HG02970 (cell line): ENCODE measurements at regions not wholly inside any gene's neighbourhood (a gene's known extent, or its start where the extent isn't known, plus 50 kb on each side); places are given as distances from the start of the nearest gene placed in this dataset.

ENCODE experiments used
- ATAC-seq: cut with Tn5 transposase; IDR thresholded peaks from one replicate; pipeline ENCODE4 v1.9.1; 2021; ENCODE audit warnings: mild to moderate bottlenecking, moderate library complexity, moderate number of reproducible peaks; ENCODE audit not compliant: unreplicated experiment, low FRiP score

DNA sequence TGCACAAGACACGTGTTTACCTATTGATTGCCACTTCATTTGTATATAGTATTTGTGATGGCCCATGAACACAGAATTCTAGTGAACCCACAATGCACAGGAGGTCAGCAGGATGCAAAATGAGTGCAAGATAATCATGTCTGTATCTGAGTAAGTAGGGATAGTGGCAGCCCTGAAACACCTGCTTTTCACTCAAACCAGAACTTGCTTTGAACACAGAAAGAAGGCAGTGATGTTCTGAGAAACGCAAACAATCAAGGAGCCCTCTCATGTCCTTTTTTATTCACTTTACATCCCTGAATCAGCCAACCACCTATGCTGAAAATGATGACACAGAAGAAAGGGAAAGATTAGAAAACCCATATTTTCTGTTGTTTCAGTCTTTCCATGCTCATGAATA, 170.4 kb upstream of the AVPR1A start:
- no peak for ATAC-seq

DNA sequence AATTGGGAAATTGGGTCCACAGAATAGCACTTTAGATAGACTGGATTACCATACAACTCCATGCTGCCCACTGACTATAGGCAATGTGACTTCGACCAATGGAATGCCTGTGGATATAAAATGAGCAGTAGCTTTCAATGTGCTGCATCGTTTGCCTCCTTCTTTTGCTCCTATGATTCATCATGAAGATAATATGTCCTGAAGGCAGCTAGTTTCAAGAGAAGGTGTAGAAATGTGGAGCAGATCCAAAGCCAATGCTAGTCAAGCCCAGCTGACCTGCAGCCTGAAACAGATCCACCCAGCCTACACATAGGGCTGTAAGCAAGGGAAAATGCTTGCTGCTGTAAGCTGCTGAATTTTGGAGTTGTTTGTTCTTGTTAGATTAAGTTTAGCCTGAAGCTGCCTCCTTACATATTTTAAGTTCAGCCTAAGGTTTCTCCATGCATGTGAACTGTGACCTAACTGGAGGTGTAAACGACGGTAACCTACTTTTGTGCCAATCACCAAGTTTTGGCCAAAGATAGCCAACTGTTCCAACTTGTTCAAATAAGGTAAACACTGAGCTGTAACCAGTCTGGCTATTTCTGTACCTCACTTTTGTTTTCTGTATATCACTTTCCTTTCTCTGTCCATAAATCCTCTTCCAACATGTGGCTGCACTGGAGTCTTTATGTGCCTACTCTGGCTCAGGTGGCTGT, 169.1 kb upstream of the AVPR1A start:
- no peak for ATAC-seq

DNA sequence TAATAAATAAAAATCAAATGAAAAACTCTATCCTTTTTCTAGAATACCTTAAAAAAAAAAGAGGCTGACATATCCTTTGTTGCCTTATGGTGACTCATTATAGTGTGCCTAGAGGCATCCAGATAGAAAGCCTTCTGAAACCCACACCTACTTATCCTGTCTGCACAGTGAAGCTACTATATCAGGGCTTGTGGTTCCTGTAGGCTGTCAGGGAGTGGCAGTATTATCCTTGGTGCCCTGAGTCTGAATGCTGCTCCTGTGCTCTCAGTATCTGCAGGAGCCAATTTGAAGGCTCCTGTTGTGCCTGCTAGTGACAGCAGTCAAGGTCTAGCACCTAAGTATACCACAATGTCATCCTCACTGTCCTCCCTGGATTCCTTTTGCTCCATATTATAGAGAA, 168.4 kb upstream of the AVPR1A start:
- no peak for ATAC-seq

DNA sequence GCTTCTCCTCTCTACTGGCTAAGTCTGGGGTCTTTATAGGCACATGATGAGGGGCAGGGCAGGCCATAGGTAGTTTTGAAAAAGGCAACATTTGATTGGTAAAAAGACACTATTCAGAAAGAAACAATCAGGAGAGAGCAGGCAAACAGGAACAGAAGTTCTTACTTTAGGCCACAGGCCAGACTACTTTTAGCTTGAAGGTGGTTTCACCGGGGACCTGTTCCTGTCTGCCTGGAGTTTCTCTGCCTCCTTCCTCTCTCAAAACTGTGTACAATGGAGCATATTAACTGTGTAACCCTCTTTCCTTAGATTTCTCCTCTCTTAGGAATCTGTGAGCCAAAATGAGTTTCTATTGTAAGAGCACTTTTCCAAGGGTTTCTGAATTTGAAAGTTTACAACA, 167.9 kb upstream of the AVPR1A start:
- no peak for ATAC-seq

DNA sequence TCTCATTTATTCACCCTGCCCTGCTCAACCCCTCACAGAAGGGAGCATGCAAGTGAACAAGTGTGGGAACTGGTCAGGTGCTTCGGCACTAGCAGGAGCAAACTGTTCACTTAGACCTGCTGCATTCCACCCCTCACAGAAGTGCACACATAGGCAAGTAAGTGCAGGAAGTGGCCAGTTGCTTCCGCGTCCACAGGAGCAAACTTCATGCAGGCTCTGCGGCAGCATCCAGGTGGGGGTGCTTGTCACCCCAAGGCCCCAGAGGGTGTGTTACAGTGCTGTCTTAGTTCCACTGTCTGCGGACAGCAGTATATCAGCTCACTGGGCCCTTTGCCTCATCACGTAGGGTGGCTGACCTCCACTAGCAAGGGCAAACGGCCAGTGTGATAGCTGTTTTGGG, 167.3 kb upstream of the AVPR1A start:
- ATAC-seq, result no peak

DNA sequence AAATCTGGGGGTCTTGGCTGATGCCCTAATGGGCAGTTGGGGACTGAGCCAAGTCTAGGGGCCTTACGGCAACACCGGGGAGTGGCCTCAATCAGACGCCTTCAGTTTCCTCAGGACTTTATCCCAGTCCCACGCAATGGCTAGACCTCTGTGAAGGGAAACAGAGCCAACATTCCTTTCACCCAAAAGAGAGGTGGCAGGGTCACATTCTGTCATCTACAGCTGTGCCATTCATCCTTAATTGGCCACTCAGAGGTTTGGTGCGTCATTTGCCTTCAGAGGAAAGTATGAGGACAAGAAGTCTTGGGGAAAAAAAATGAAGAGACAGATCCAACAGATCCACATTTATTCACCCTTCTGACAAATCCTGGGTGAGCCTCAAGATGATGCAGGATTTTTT, 166.9 kb upstream of the AVPR1A start:
- no peak for ATAC-seq

DNA sequence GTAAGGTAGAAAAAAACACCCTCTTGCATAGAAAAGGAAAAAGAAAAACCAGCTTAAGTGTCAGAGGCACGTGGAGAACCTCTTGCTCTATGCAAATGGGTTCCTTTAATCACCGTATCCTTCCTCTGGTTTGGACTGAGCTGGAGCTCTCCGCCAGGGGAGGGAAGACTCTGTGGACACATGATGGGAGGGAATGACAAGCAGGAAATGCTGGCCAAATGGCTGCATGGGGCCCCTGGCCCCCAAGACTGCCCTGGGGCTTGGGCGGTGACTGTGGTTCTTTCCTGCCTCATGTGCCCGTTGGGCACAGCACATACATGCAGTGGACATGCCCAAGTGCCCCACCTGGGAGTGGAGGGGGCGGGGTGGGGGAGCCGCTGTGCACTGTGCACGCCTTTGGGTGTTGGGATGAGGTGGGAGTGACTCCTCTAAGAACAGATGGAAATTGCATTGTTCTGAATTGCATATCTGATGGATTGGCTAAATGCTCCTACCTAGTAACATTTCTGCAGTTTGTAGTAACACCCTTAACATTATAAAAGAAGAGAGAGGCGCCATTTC, 166.4 kb upstream of the AVPR1A start:
- ATAC-seq, result no peak

DNA sequence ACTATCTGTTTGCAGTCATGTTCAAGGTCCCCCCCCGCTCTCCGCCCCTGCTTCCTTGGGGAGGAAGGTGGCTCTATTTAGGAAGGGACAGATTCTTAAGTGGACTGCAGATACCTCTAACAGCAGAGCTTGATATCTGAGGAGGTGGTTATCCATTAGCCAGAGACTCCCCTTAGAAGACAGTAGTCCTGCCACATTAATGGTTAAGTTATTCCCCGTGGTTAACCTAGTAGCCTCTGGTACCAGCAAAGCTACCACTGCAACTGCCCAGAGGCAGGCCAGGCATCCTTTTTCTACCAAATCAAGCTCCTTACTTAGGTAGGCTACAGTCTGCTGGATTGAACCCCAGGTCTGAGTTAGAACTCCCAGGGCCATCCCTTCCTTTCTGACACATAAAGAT, 162.1 kb upstream of the AVPR1A start:
- no peak for ATAC-seq

DNA sequence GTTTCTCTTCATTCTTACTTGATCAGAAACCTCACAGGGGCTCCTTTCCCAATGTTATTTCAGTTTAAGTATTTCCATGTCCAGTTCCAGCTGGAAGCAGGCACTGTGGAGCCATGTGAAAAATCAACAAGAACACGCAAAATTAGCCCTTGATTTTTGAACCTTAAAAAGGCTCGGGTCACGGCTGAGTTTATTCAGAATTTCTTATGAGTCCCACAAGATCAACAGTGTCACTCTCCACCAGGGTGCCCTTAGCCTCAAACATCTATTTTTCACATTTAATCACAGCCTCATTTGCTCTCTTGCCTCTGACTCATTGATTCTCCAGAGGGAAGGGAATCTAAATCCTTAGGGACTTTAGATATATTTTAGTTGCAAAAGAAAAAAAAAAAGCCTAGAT, 157.7 kb upstream of the AVPR1A start:
- no peak for ATAC-seq

DNA sequence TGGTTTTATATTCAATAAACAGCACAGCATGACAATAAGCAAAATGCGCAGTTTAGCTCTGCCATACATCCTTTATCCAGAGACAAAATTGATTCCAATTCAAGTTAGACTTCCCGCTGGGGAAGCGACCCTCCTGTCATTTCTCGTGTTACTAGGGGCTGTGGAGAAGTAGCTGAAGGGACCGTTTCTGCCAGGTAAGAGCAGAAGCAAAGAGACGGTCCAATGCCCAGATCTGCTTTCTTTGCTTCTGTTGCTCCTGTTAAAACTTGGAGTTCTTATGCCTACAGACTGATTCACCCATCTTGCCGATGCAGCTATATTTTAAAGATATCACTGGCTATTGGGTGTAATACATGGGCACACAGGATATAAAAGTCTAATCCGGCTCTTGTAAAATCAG, 156.8 kb upstream of the AVPR1A start:
- ATAC-seq, result no peak

DNA sequence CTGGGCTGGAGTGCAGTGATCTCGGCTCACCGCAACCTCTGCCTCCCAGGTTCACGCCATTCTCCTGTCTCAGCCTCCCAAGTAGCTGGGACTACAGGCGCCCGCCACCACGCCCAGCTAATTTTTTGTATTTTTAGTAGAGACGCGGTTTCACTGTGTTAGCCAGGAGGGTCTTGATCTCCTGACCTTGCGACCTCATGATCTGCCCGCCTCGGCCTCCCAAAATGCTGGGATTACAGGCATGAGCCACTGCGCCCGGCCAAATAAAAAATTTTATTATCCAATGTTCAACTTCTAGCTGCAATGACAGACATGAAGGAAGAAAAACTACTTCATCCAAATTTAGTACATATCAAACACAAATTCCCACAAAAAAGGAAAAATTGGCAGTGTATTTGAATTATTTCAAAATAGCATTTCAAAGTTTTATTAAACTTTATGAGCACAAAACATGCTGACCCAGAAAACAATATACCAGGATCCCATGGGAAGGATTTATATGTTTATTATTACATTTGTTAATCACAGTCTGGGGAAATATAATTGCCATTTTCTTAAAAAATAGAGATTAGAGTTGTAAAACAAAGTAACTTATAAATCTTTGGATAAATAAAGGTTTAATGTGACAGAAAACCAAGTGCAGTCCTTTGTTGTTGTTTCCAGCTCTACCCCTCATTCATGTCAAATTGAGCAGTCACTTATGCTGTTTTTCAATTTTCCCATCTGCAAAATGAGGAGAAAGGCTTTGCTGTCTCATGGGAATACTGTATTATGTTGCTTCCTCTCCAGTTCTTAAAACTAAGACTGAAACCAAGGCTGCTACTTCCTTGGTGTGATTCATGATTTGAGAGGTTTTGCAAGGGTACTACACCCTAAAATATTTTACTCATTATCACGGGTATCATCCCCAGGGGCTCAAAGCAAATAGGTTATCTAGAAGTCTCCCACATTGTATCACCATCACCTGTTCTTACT, 155.2 kb upstream of the AVPR1A start:
- ATAC-seq, result no peak

DNA sequence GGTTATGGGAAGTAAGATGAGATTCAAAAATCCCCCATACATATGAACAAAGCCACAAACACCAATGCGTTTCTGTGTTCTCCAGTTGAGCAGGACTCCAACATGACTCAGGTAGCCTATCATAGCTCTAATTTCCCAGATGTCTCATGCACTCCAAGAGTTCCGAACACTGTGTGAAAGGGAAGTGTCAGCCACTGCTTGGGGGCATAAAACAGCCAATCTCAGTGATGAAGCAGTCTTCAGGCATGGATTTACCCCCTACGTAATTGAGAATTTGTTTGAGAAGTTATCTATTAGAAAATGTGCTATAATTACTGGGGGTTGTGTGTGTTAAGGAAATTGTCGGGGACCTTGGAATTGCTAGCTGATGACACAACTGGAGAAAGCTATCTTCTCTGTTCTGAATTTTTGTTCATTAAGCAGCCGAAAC, 153.9 kb upstream of the AVPR1A start:
- ATAC-seq, result no peak

DNA sequence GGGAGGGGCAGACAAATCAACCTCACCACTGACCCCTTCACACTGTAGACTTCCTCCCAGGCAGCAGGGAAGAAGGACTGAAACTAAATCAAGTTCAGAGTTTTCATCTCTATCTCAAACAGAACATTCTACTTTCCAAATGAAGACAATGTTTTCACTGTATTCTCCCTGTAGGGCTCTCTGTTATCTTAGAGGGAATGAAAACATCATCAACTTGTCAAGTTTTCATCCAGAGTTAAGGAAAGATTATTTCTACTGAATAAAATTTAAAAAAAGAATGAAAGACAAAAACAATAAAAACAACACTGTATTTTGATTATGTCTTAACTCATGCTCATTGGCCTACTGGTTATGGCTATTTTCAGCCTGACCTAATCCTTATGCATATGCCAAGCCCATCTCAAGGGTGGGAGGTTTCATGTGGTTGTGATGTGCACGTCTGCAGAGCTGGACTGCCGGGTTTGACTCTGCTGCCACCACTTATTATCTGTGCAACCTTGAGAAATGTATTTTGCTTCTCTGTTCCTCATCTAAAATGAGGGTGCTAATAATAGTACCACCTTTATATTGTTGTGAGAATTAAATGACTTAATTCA, 152.0 kb upstream of the AVPR1A start:
- peak; percentile 13 for ATAC-seq

DNA sequence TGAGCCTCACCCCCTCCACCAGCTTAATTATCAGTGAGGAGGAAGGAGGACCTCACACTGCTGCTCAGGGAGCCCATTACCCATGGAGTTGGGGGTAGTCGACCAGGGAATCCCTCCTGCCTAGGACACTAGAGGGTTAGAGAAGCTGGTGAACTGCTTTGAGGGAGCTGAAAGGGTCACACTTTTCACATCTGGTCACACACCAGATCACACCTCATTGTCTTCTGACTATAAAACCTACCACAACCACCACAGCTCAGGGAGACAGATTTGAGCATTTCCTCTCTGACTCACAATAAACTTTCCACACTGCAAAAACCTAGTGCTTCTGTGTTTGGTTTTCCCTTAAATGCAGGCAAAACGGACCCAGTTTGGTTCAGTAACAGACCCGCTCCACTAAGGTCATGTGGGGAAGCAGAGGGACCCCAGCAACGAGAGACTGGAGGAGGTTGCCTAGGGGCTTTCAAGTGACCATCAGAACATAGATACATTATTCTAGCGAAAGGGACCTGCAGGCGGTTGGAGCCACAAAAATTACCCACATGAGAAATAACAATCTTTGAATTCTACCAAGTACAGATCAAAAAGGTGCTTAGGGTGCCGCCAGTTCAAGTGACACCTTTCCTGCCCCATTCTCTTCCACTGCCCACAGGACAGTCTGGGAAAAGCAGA, 151.4 kb upstream of the AVPR1A start:
- ATAC-seq, result peak; percentile 51

DNA sequence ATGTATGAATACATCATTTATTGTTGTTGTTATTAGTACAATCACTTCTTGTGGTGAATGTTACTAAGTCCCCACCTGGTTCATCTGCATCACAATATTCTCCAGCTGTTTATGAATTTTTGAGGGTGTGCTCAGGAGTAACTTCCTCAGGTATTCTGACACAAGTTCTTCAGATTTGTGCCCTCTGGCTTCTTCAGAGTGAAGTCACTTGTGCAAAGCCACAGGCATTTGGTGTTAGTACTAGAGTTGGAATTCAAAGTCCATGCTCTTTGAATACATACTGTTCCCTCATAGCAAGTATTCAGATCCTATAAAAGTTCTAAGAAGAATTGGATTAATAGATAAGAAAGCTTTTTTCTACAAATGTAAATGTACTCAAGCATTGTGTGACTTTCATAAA, 150.3 kb upstream of the AVPR1A start:
- no peak for ATAC-seq

DNA sequence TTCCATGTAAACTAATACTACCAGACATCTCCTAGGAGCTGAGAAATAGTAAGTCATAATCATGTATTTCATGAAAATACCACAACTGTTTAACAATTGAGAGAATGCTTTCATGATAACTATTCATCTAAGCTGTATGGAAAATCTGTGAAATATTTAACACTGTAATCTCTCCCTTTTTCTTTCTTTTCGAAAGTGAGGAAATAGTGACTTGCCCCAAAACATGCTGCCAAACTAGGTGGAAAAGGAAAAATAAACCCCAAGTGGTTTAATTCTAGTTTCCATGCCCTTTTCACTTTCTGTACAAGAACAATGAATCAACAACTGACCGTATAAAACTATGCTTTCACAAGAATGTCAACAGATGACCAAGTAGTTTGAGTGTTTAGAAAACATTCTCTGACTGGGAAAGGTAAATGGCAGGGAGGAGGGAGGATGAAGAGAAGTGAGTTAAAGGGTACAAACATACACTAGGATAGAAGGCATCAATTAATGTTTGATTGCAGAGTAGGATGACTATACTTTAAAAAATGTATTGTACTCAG, 147.5 kb upstream of the AVPR1A start:
- no peak for ATAC-seq

DNA sequence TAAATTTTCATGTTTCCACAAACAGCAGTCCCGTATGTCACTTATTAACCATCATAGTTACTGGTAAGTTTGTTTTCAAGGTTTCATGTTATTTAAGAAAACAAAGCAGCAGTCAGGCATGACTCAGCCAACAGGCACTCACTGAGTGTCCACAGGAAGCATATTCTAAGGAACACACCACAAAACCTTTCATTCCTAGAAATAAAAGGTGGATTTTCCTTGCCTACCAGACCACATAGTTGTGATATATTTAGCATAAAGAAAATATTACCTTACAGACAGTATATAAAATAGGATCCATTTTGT, 143.3 kb upstream of the AVPR1A start:
- ATAC-seq, result peak; percentile 58

DNA sequence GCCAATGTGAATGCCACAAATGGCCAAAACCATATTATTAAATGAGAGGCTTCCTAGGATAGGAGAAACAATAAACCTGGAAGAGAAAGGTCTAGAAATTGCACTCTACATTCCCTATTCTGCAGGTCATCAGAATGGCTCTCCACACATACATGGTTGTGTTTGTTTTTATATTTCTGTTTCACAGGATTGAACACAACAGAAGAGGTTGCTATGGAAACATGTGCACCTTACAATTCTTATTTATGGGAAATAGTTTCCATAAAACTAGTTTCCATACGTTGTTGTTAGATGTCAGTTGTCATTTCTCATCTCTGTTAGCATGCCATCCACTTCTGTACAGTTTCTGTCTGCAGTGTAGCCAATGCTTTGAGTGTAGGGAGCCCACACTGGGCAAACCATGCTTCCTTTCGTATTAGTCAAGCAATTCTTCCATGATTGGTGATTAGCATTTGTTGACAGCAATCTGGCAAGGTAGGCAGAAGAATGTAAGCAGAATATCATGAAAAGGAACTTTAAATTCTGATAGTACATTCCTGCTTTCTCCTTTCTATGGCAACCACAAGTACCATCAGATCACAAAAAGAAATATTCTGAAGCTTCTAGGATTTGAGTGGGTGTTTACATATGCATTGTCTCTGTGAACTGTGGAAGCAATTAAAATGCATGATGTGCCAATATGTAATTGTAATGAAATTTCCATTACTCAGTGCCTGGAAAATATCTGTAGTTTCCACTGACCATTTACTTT, 141.6 kb upstream of the AVPR1A start:
- ATAC-seq, result no peak

DNA sequence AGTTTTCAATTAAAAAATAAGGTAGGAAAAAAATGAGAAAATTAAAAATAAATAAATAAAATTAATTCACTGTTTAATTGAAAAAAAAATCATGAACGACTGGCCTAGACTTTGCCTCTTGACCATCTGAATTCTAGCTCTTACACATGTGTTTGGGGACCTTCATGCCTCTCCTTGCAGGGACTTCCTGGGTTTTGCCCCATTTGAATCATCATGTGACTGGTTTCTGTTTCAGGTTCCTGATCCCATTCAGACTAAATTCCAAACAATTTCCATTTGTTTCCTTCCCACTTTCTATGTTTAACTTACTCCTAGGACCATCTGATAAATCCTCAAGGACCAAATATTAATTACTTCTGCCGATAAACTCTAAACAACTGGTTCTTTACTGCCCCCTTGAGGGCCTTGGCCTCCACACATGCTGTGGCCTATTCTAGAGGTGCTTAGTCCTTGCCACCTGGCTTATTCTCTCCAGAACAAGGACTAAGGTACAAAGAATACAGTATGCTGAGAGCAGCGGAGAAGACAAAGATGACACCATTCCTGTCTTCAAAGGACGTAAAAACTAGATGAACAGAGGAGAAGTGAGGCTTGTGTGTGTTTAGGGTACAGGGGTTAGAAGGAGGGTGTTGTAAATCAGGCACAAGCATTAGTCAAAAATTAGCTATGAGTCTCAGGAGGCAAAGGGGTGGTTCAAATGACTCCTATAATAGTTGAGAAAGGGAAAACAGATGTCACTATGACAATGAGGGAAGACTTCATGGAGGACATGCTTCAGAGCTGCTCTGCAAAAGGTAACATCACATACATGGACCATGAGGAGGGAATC, 125.8 kb upstream of the AVPR1A start:
- ATAC-seq, result peak; percentile 69
